Esophagus muscularis mucosa (tissue), 4 donors: ENCODE measurements at regions not wholly inside any gene's neighbourhood (a gene's known extent, or its start where the extent isn't known, plus 50 kb on each side); places are given as distances from the start of the nearest gene placed in this dataset.
"Not testable (repeated sequence)": the region's sequence is repeated elsewhere in the genome, so short reads cannot be mapped to it uniquely, and the experiment has no call there.

Source experiments
- DNase-seq: peaks from one replicate; pipeline ENCODE4 v3.0.0-alpha.2; 2017; ENCODE audit errors: extremely low spot score
- H3K27ac ChIP-seq, 4 donors: fragments of 200-600 bp; sonication (generic); replicated peaks in 1 of 4; 1 replicate in 3 of 4; 2 replicates in 1 of 4; pipeline ENCODE4 v1.5.1; 2016 to 2019; ENCODE audit warnings: mild to moderate bottlenecking in 1 of 4
- H3K27me3 ChIP-seq, 4 donors: fragments of 200-600 bp; sonication (generic); one replicate each; pipeline versions ENCODE4 v1.5.1 to v1.6.0; 2016 to 2019
- H3K36me3 ChIP-seq, 4 donors: fragments of 200-600 bp; sonication (generic); one replicate each; pipeline ENCODE4 v1.5.1; 2016 to 2019
- H3K4me1 ChIP-seq, 4 donors: fragments of 200-600 bp; sonication (generic); one replicate each; pipeline ENCODE4 v1.5.1; 2016 to 2019
- H3K4me3 ChIP-seq, 4 donors: fragments of 200-600 bp; sonication (generic); 1 replicate in 2 of 4; 2 replicates in 2 of 4; pipeline ENCODE4 v1.5.1; 2016 to 2019; ENCODE audit warnings: mild to moderate bottlenecking in 4 of 4, moderate library complexity in 1 of 4
- H3K9me3 ChIP-seq, 4 donors: fragments of 200-600 bp; sonication (generic); 1 replicate in 3 of 4; 2 replicates in 1 of 4; pipeline ENCODE4 v1.5.1; 2016 to 2019
- CTCF ChIP-seq, 3 experiments: fragments of 200-600 bp in 2 of 3; fragments of 450-650 bp in 1 of 3; sonication (generic) in 2 of 3; IDR thresholded peaks; one replicate each; pipeline ENCODE4 v1.5.1; 2017 to 2019; ENCODE audit warnings: antibody characterized with exemption in 3 of 3, mild to moderate bottlenecking in 2 of 3, moderate library complexity in 1 of 3
- EP300 ChIP-seq: sonication (generic); formaldehyde crosslinking; IDR thresholded peaks from one replicate; pipeline ENCODE4 v1.6.1; 2017; ENCODE audit warnings: antibody characterized with exemption
- POLR2A ChIP-seq: fragments of 450-650 bp; IDR thresholded peaks from one replicate; pipeline ENCODE4 v1.6.1; 2017; ENCODE audit warnings: antibody characterized with exemption, moderate library complexity, mild to moderate bottlenecking, low read depth
- POLR2AphosphoS5 ChIP-seq, 2 donors: sonication (generic); formaldehyde crosslinking; IDR thresholded peaks; one replicate each; pipeline ENCODE4 v1.6.1; 2017; ENCODE audit warnings: antibody characterized with exemption in 2 of 2
- whole genome bisulfite sequencing: methylation state at CpG from one replicate; pipeline ENCODE4 v1.1.5; 2018; 5-methylcytosine and 5-hydroxymethylcytosine counted together
- intact Hi-C: fragments of 100-400 bp; cut with DNase I; formaldehyde crosslinking; loops from one replicate; pipeline ENCODE4 v1.15.1; 2023

- intact Hi-C loops, result no loop called here
- H3K36me3 ChIP-seq, result no peaks in the 10 kb centered on the region
- no peak overlapping the region for H3K27ac ChIP-seq
- H3K27me3 ChIP-seq, result no peaks in the 10 kb centered on the region
- H3K4me3 ChIP-seq, result no peak overlapping the region
- no peak for TF ChIP-seq POLR2AphosphoS5 (IDR thresholded peaks at IDR 0.05)
- TF ChIP-seq EP300, result no peak
- TF ChIP-seq POLR2A, result no peak
- no peak for TF ChIP-seq CTCF (IDR thresholded peaks at IDR 0.05)
- no peaks in the 10 kb centered on the region for H3K9me3 ChIP-seq
- DNase-seq, result no peak
- WGBS, result 93% methylated on average over 1 of the region's 1 CpG
- H3K4me1 ChIP-seq, result no peaks in the 10 kb centered on the region
Observed at GRCh38 chr22:26964642-26965041, 307.3 kb downstream of the MIAT start.

- WGBS, result 97% methylated on average over 2 of the region's 2 CpGs
- H3K9me3 ChIP-seq, result no peaks in the 10 kb centered on the region
- no peak overlapping the region for H3K27ac ChIP-seq
- H3K4me3 ChIP-seq, result no peak overlapping the region
- TF ChIP-seq POLR2AphosphoS5 (IDR thresholded peaks at IDR 0.05), result no peak
- no peak for TF ChIP-seq EP300
- no peak for TF ChIP-seq POLR2A
- TF ChIP-seq CTCF (IDR thresholded peaks at IDR 0.05), result no peak
- no peaks in the 10 kb centered on the region for H3K36me3 ChIP-seq
- DNase-seq, result no peak
- no peaks in the 10 kb centered on the region for H3K4me1 ChIP-seq
- H3K27me3 ChIP-seq, result no peaks in the 10 kb centered on the region
- intact Hi-C loops, result no loop called here
Observed at GRCh38 chr22:26967282-26967681, 309.9 kb downstream of the MIAT start.

- H3K4me3 ChIP-seq, result no peak overlapping the region
- no peaks in the 10 kb centered on the region for H3K36me3 ChIP-seq
- no peaks in the 10 kb centered on the region for H3K27me3 ChIP-seq
- no peak for DNase-seq
- 74% methylated on average over 6 of the region's 6 CpGs for WGBS
- no peaks in the 10 kb centered on the region for H3K4me1 ChIP-seq
- intact Hi-C loops, result no loop called here
- TF ChIP-seq CTCF (IDR thresholded peaks at IDR 0.05) (no peak), POLR2AphosphoS5 (IDR thresholded peaks at IDR 0.05) (no peak), POLR2A (no peak), EP300 (no peak)
- H3K27ac ChIP-seq, result no peak overlapping the region
- no peaks in the 10 kb centered on the region for H3K9me3 ChIP-seq
Observed at GRCh38 chr22:26968859-26969523, 311.6 kb downstream of the MIAT start.

- no peak for DNase-seq
- H3K9me3 ChIP-seq, result no peaks in the 10 kb centered on the region
- no peak for TF ChIP-seq POLR2AphosphoS5 (IDR thresholded peaks at IDR 0.05)
- TF ChIP-seq CTCF (IDR thresholded peaks at IDR 0.05), result no peak
- no peak for TF ChIP-seq EP300
- TF ChIP-seq POLR2A, result no peak
- intact Hi-C loops, result no loop called here
- H3K4me3 ChIP-seq, result no peak overlapping the region
- 49% methylated on average over 5 of the region's 5 CpGs for WGBS
- no peaks in the 10 kb centered on the region for H3K27me3 ChIP-seq
- no peak overlapping the region for H3K27ac ChIP-seq
- no peaks in the 10 kb centered on the region for H3K4me1 ChIP-seq
- H3K36me3 ChIP-seq, result no peaks in the 10 kb centered on the region
Observed at GRCh38 chr22:26970809-26971394, 313.5 kb downstream of the MIAT start.

- TF ChIP-seq POLR2AphosphoS5 (IDR thresholded peaks at IDR 0.05), result no peak
- TF ChIP-seq EP300, result no peak
- TF ChIP-seq CTCF (IDR thresholded peaks at IDR 0.05), result no peak
- TF ChIP-seq POLR2A, result no peak
Observed at GRCh38 chr22:26972286-26972685, 314.9 kb downstream of the MIAT start.

GRCh38 chr22:26972915-26973314 is 315.5 kb downstream of the MIAT start:
- H3K4me3 ChIP-seq, DNase-seq, H3K9me3 ChIP-seq, H3K4me1 ChIP-seq, H3K27ac ChIP-seq, H3K36me3 ChIP-seq, H3K27me3 ChIP-seq, intact Hi-C loops: not testable (repeated sequence)
- 95% methylated on average over 5 of the region's 5 CpGs for WGBS

More at GRCh38 chr22:26972286-26972685, 314.9 kb downstream of the MIAT start:
- no peak for DNase-seq
- intact Hi-C loops, result no loop called here
- WGBS, result 88% methylated on average over 5 of the region's 6 CpGs
- Histone ChIP-seq H3K9me3 (no peaks in the 10 kb centered on the region), H3K27me3 (no peaks in the 10 kb centered on the region), H3K27ac (no peak overlapping the region), H3K4me3 (no peak overlapping the region), H3K4me1 (no peaks in the 10 kb centered on the region), H3K36me3 (no peaks in the 10 kb centered on the region)
